ENCODE measurements at regions not wholly inside any gene's neighbourhood (a gene's known extent, or its start where the extent isn't known, plus 50 kb on each side); places are given as distances from the start of the nearest gene placed in this dataset.

DNA sequence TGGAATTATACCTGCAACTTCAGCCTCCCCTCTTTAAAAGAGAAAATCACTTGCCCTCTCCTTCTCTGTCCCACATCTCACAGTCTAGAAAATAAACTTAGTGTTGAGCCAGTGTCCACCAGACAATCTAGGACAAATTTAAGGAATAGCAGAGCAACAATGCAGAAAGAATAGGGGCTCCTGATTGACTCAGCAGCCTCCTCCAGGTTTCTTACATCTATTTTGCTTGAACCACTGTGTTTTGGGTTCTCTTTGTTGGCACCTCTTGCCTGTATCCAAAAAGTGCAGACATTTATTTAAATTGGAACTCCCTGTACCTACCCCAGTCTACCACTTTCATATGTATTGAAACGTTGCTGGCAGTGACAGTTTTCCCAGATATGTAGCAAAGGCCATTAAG, 133.7 kb upstream of the HSF2 start (continued):
- TF ChIP-seq, protein P1, sequence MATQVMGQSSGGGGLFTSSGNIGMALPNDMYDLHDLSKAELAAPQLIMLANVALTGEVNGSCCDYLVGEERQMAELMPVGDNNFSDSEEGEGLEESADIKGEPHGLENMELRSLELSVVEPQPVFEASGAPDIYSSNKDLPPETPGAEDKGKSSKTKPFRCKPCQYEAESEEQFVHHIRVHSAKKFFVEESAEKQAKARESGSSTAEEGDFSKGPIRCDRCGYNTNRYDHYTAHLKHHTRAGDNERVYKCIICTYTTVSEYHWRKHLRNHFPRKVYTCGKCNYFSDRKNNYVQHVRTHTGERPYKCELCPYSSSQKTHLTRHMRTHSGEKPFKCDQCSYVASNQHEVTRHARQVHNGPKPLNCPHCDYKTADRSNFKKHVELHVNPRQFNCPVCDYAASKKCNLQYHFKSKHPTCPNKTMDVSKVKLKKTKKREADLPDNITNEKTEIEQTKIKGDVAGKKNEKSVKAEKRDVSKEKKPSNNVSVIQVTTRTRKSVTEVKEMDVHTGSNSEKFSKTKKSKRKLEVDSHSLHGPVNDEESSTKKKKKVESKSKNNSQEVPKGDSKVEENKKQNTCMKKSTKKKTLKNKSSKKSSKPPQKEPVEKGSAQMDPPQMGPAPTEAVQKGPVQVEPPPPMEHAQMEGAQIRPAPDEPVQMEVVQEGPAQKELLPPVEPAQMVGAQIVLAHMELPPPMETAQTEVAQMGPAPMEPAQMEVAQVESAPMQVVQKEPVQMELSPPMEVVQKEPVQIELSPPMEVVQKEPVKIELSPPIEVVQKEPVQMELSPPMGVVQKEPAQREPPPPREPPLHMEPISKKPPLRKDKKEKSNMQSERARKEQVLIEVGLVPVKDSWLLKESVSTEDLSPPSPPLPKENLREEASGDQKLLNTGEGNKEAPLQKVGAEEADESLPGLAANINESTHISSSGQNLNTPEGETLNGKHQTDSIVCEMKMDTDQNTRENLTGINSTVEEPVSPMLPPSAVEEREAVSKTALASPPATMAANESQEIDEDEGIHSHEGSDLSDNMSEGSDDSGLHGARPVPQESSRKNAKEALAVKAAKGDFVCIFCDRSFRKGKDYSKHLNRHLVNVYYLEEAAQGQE (IDR thresholded peaks at IDR 0.05): no peak
- TF ChIP-seq RXRA (IDR thresholded peaks at IDR 0.05) (no peak), NR2F2 (IDR thresholded peaks at IDR 0.05) (no peak)

GRCh38 chr6:122268394-122268793, 131.1 kb upstream of the HSF2 start:
- Histone ChIP-seq H3K4me1 (ENCODE audit: control insufficient read depth in 4 of 4, insufficient read depth in 4 of 4, low read length in 3 of 4) (no peaks in the 10 kb centered on the region), H3K9ac (ENCODE audit: low read depth in 1 of 2, low read length in 2 of 2) (no peak overlapping the region), H3K27ac (ENCODE audit: low read depth in 1 of 2, low read length in 2 of 2) (no peak overlapping the region), H3K27me3 (ENCODE audit: control insufficient read depth in 4 of 4, insufficient read depth in 4 of 4, low read length in 3 of 4) (no peaks in the 10 kb centered on the region), H3K4me3 (ENCODE audit: low read depth in 1 of 3, low read length in 3 of 3) (no peak overlapping the region), H3K9me3 (ENCODE audit: control insufficient read depth in 4 of 4, low read length in 3 of 4) (peaks cover 0 to 1% (median 0%) of the 10 kb centered on the region in 4 donors), H3K36me3 (ENCODE audit: control insufficient read depth in 4 of 4, insufficient read depth in 3 of 4, low read depth in 1 of 4, low read length in 3 of 4) (no peaks in the 10 kb centered on the region)
- TF ChIP-seq, protein P2, sequence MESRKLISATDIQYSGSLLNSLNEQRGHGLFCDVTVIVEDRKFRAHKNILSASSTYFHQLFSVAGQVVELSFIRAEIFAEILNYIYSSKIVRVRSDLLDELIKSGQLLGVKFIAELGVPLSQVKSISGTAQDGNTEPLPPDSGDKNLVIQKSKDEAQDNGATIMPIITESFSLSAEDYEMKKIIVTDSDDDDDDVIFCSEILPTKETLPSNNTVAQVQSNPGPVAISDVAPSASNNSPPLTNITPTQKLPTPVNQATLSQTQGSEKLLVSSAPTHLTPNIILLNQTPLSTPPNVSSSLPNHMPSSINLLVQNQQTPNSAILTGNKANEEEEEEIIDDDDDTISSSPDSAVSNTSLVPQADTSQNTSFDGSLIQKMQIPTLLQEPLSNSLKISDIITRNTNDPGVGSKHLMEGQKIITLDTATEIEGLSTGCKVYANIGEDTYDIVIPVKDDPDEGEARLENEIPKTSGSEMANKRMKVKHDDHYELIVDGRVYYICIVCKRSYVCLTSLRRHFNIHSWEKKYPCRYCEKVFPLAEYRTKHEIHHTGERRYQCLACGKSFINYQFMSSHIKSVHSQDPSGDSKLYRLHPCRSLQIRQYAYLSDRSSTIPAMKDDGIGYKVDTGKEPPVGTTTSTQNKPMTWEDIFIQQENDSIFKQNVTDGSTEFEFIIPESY (IDR thresholded peaks at IDR 0.05): no peak
- TF ChIP-seq FOXA2 (IDR thresholded peaks at IDR 0.05) (no peak), TAF1 (conservative IDR thresholded peaks at IDR 0.05) (no peak), NR2F2 (IDR thresholded peaks at IDR 0.05) (no peak), GABPA (IDR thresholded peaks at IDR 0.05 in 1 of 2, conservative IDR thresholded peaks at IDR 0.05 in 1 of 2) (no peak), RXRA (IDR thresholded peaks at IDR 0.05) (no peak), SP1 (IDR thresholded peaks at IDR 0.05) (no peak), HNF4G (IDR thresholded peaks at IDR 0.05) (no peak), RAD21 (IDR thresholded peaks at IDR 0.05) (no peak), ATF3 (IDR thresholded peaks at IDR 0.05) (no peak), EGR1 (IDR thresholded peaks at IDR 0.05; ENCODE audit: low read depth in 2 of 2) (no peak)
- TF ChIP-seq, protein P3, sequence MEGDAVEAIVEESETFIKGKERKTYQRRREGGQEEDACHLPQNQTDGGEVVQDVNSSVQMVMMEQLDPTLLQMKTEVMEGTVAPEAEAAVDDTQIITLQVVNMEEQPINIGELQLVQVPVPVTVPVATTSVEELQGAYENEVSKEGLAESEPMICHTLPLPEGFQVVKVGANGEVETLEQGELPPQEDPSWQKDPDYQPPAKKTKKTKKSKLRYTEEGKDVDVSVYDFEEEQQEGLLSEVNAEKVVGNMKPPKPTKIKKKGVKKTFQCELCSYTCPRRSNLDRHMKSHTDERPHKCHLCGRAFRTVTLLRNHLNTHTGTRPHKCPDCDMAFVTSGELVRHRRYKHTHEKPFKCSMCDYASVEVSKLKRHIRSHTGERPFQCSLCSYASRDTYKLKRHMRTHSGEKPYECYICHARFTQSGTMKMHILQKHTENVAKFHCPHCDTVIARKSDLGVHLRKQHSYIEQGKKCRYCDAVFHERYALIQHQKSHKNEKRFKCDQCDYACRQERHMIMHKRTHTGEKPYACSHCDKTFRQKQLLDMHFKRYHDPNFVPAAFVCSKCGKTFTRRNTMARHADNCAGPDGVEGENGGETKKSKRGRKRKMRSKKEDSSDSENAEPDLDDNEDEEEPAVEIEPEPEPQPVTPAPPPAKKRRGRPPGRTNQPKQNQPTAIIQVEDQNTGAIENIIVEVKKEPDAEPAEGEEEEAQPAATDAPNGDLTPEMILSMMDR (IDR thresholded peaks at IDR 0.05; ENCODE audit: low read depth, low read length, missing input control): no peak
- TF ChIP-seq, protein P1 (IDR thresholded peaks at IDR 0.05): no peak
- TF ChIP-seq, protein P4, sequence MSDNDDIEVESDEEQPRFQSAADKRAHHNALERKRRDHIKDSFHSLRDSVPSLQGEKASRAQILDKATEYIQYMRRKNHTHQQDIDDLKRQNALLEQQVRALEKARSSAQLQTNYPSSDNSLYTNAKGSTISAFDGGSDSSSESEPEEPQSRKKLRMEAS (IDR thresholded peaks at IDR 0.05): no peak
- no peak for DNase-seq (ENCODE audit: low spot score)
- WGBS: 91% methylated on average over 2 of the region's 2 CpGs

Data from liver (tissue), 8 donors.